NT2/D1 (cell line): ENCODE measurements at regions not wholly inside any gene's neighbourhood (a gene's known extent, or its start where the extent isn't known, plus 50 kb on each side); places are given as distances from the start of the nearest gene placed in this dataset.
A peak's percentile ranks its signal among the peaks of the same experiment; 100 is the strongest.
"Not testable (repeated sequence)": the region's sequence is repeated elsewhere in the genome, so short reads cannot be mapped to it uniquely, and the experiment has no call there.

Source experiments
- DNase-seq: peaks from one replicate; pipeline ENCODE4 v3.0.0-alpha.2; 2011; ENCODE audit warnings: low read depth, low spot score
- H3K27me3 ChIP-seq: 2 replicates; pipeline ENCODE4 v1.6.0; 2011; ENCODE audit warnings: mild to moderate bottlenecking; ENCODE audit not compliant: insufficient read length, insufficient read depth
- H3K36me3 ChIP-seq: 2 replicates; pipeline ENCODE4 v1.6.1; 2011; ENCODE audit warnings: mild to moderate bottlenecking, low read length, mixed read lengths; ENCODE audit not compliant: insufficient read depth, insufficient read length
- H3K4me1 ChIP-seq: 2 replicates; pipeline ENCODE4 v1.5.1; 2011; ENCODE audit not compliant: insufficient read depth, insufficient read length
- H3K4me3 ChIP-seq: 2 replicates; pipeline ENCODE4 v1.5.1; 2011; ENCODE audit warnings: low read depth; ENCODE audit not compliant: insufficient read length
- H3K9ac ChIP-seq: 2 replicates; pipeline ENCODE4 v1.6.0; 2011; ENCODE audit warnings: low read depth; ENCODE audit not compliant: insufficient read length
- H3K9me3 ChIP-seq: 2 replicates; pipeline ENCODE4 v1.5.1; 2011; ENCODE audit warnings: mild to moderate bottlenecking, low read length; ENCODE audit not compliant: insufficient read depth
- SUZ12 ChIP-seq: IDR thresholded peaks from 2 replicates; pipeline ENCODE4 v1.6.1; 2011; ENCODE audit not compliant: insufficient read length, insufficient read depth; ENCODE audit errors: extremely low read depth
- YY1 ChIP-seq: IDR thresholded peaks from 2 replicates; pipeline ENCODE4 v1.6.1; 2011; ENCODE audit not compliant: insufficient read length, insufficient read depth
- ZNF274 ChIP-seq: IDR thresholded peaks from 2 replicates; pipeline ENCODE4 v1.6.1; 2011; ENCODE audit warnings: mild to moderate bottlenecking, low read depth, low read length

DNA sequence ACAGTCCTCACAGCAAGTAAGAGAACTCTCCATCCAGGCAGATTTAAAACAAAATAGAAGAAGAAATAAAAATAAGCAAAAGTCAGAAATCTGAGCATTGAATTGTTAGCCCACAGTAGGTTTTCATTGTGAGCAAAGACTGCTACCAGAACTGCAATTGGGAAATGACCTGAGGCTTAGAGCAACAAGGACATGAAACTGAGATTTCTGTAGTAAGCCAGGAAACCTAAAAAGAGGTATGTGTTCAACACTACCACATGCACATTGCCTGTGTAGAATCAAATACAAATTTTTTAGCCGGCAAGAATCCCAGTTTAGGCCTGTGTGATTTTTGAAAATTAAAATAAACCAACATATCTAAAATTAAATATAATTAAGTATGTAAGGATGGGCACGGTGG lies 928.4 kb upstream of the WWC1 start:
- Histone ChIP-seq H3K9me3 (peaks cover 18% of the 10 kb centered on the region), H3K4me1 (no peaks in the 10 kb centered on the region), H3K4me3 (no peak overlapping the region), H3K27me3 (no peaks in the 10 kb centered on the region), H3K36me3 (no peaks in the 10 kb centered on the region), H3K9ac (no peak overlapping the region)
- no peak for TF ChIP-seq ZNF274
- TF ChIP-seq SUZ12, result no peak
- no peak for TF ChIP-seq YY1
- DNase-seq, result no peak

DNA sequence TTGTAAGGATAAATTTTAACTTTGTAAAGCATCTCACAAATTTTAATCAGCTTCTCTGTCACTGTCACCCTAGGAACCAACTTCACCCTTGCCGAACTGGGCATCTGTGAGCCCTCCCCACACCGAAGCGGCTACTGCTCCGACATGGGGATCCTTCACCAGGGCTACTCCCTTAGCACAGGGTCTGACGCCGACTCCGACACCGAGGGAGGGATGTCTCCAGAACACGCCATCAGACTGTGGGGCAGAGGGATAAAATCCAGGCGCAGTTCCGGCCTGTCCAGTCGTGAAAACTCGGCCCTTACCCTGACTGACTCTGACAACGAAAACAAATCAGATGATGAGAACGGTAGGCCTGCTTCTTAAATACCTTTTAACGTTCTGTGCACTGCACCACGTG lies 916.3 kb upstream of the WWC1 start:
- Histone ChIP-seq H3K9me3 (no peaks in the 10 kb centered on the region), H3K9ac (no peak overlapping the region), H3K27me3 (no peaks in the 10 kb centered on the region), H3K4me3 (no peak overlapping the region), H3K4me1 (no peaks in the 10 kb centered on the region), H3K36me3 (no peaks in the 10 kb centered on the region)
- no peak for TF ChIP-seq SUZ12
- no peak for TF ChIP-seq YY1
- TF ChIP-seq ZNF274, result no peak
- no peak for DNase-seq

DNA sequence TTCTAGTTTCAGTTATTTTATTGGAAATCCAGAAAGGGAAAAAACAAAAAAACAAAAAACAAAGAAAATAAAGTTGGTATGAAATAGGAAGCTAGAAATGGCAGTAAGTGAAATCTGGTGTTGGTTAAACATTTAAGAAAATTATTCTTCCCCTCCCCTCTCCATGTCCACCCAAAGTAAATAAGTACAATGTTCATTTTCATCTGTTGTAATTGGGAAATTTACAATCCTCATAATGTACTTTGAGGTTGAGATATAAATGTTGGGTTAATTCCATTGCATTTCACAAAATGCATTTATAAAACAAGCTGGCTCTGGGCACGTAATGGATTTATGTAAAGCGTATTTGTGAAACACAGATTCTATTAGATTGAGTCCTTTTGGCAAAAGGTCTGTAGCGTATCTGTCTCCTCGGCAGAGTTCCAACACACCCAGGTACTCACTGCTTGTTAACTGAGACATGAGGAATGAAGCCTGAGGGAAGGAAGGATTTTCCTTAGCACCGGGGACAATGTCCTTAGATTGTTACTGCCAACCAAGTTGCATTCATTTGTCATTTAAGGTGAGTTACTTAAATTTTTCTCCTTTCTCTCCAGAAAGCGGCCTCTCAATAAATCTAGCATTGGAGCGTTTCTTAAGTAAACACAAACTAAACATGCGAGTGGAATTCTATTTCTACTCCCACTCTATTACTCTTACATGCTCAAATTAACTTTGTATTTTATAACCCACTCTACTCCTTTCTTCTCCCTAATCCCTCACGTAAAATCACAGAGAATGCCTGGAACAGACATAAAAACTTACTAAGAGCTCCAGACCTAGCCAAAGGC lies 912.3 kb upstream of the WWC1 start:
- Histone ChIP-seq H3K36me3 (no peaks in the 10 kb centered on the region), H3K4me1 (no peaks in the 10 kb centered on the region), H3K27me3 (no peaks in the 10 kb centered on the region), H3K4me3 (no peak overlapping the region), H3K9me3 (no peaks in the 10 kb centered on the region), H3K9ac (no peak overlapping the region)
- DNase-seq, result no peak
- TF ChIP-seq SUZ12 (no peak), YY1 (no peak), ZNF274 (no peak)

DNA sequence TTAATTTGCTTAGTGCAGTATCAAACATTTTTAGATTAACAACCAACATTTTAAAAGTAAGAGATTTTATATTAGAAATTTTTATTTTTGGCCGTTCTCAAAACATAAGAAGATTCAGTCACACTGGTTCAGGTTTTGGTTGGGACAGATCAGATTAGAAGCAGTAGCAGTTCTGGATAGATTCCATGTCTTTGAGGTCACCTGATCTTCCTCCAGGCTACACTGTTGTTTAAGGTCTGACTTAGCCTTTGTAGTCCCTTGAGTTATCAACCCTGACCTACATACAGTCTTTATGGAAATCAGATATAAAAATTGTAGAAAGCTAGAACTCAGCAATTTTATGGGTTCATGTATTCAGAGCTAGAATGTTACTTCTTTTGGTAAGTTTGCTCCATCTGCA lies 910.0 kb upstream of the WWC1 start:
- no peak for TF ChIP-seq ZNF274
- no peak for TF ChIP-seq YY1
- TF ChIP-seq SUZ12, result no peak
- Histone ChIP-seq H3K9ac (no peak overlapping the region), H3K36me3 (no peaks in the 10 kb centered on the region), H3K9me3 (no peaks in the 10 kb centered on the region), H3K4me1 (no peaks in the 10 kb centered on the region), H3K27me3 (no peaks in the 10 kb centered on the region), H3K4me3 (no peak overlapping the region)
- no peak for DNase-seq

DNA sequence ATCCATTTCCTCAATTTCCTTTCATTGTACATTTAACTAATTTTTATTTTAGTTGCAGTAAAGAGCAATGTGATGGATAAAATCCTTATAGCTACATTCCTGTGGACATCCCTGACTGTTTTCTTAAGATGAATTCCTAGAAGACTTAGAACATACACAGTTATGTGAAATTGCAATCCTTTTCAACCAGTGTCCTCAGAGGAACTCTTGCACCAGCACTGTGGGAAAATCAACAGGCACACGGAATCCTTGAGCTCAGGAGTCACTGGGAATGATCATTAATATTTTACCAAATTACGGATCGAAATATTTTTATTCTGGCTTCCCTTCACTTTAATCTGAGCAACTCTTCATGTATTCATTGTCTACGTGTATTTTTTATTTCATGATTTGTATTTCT lies 901.9 kb upstream of the WWC1 start:
- Histone ChIP-seq H3K27me3 (no peaks in the 10 kb centered on the region), H3K4me1 (no peaks in the 10 kb centered on the region), H3K36me3 (no peaks in the 10 kb centered on the region), H3K4me3 (no peak overlapping the region), H3K9me3 (no peaks in the 10 kb centered on the region), H3K9ac (no peak overlapping the region)
- TF ChIP-seq SUZ12 (no peak), YY1 (no peak), ZNF274 (no peak)
- DNase-seq, result no peak

DNA sequence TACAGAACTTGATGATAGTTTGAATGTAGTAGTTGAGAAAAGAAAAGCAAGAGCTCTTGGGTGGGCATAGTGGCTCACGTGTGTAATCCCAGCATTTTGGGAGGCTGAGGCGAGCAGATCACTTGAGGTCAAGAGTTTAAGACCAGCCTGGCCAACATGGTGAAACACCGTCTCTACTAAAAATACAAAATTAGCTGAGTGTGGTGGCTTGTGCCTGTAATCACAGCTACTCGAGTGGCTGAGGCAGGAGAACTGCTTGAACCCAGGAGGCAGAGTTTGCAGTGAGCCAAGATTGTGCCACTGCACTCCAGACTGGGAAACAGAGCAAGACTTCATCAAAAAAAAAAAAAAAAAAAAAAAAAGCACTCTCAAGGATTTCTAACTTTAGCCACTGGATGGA lies 900.2 kb upstream of the WWC1 start:
- H3K4me3 ChIP-seq, H3K4me1 ChIP-seq, H3K27me3 ChIP-seq, H3K9ac ChIP-seq, DNase-seq, H3K9me3 ChIP-seq, H3K36me3 ChIP-seq: not testable (repeated sequence)

DNA sequence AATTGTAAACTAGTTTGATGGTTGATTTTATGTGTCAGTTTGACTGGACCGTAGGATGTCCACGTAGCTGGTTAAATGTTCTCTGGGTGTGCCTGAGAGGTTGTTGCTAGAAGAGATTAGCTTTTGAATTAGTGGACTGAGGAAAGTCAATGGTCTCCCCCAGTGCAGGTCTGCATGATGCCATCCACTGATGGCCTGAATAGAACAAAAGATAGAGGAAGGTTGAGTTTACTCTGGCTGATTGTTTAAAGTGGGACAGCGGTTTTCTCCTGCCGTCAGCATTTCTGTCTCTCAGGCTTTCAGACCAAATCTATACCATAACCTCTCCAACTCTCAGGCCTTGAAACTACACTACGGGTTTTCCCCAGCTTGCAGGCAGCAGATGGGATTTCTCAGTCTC lies 899.2 kb upstream of the WWC1 start:
- no peak for TF ChIP-seq SUZ12
- TF ChIP-seq ZNF274, result no peak
- no peak for TF ChIP-seq YY1
- Histone ChIP-seq H3K9me3 (no peaks in the 10 kb centered on the region), H3K4me3 (no peak overlapping the region), H3K4me1 (no peaks in the 10 kb centered on the region), H3K27me3 (no peaks in the 10 kb centered on the region), H3K9ac (no peak overlapping the region), H3K36me3 (no peaks in the 10 kb centered on the region)
- peak; percentile 3 for DNase-seq

DNA sequence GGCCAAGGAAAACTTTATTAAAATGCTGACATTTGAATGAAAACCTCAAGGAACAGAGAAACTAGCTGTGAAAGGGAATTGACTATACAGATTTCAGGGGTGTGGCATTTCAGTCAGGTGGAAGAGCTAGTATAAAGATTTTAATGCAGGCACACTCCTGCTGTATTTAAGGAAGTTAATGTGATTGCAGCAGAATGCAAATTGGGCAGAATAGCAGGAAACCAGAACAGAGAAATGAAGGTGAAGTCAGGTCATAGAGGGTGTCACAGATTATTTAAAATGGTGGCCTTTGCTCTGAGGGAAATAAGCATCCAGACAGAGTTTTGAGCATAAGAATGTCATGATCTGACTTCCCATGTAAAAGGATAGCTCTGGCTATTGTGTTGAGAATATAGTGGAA lies 898.1 kb upstream of the WWC1 start:
- no peak overlapping the region for H3K9ac ChIP-seq
- TF ChIP-seq ZNF274 (no peak), YY1 (no peak), SUZ12 (no peak)
- no peaks in the 10 kb centered on the region for H3K9me3 ChIP-seq
- DNase-seq, result no peak
- no peaks in the 10 kb centered on the region for H3K4me1 ChIP-seq
- no peaks in the 10 kb centered on the region for H3K27me3 ChIP-seq
- no peaks in the 10 kb centered on the region for H3K36me3 ChIP-seq
- H3K4me3 ChIP-seq, result no peak overlapping the region
